Glutamatergic neuron (in vitro differentiated cells): ENCODE measurements at regions not wholly inside any gene's neighbourhood (a gene's known extent, or its start where the extent isn't known, plus 50 kb on each side); places are given as distances from the start of the nearest gene placed in this dataset.
"Not testable (repeated sequence)": the region's sequence is repeated elsewhere in the genome, so short reads cannot be mapped to it uniquely, and the experiment has no call there.

Source experiments
- DNase-seq: peaks from one replicate; pipeline ENCODE4 v3.0.0; 2022
- H3K27ac Mint-ChIP-seq: one replicate; pipeline ENCODE4 v1.8.0; 2020; ENCODE audit warnings: mild to moderate bottlenecking, mixed read lengths, inconsistent platforms; ENCODE audit not compliant: unreplicated experiment
- H3K27me3 Mint-ChIP-seq: one replicate; pipeline ENCODE4 v1.8.0; 2020; ENCODE audit warnings: mild to moderate bottlenecking, moderate library complexity, mixed read lengths, inconsistent platforms; ENCODE audit not compliant: unreplicated experiment
- H3K36me3 Mint-ChIP-seq: one replicate; pipeline ENCODE4 v1.8.0; 2020; ENCODE audit warnings: mild to moderate bottlenecking, mixed read lengths, inconsistent platforms; ENCODE audit not compliant: unreplicated experiment
- H3K4me1 Mint-ChIP-seq: one replicate; pipeline ENCODE4 v1.8.0; 2020; ENCODE audit warnings: mild to moderate bottlenecking, low read depth, mixed read lengths, inconsistent platforms; ENCODE audit not compliant: unreplicated experiment
- H3K4me3 Mint-ChIP-seq: one replicate; pipeline ENCODE4 v1.8.0; 2020; ENCODE audit warnings: mild to moderate bottlenecking, mixed read lengths, inconsistent platforms; ENCODE audit not compliant: unreplicated experiment
- H3K9me3 Mint-ChIP-seq: one replicate; pipeline ENCODE4 v1.8.0; 2020; ENCODE audit warnings: mild to moderate bottlenecking, moderate library complexity, mixed read lengths, inconsistent platforms; ENCODE audit not compliant: unreplicated experiment
- CTCF ChIP-seq: fragments of 200-600 bp; sonication (generic); IDR thresholded peaks from one replicate; pipeline ENCODE4 v1.5.0; 2021; ENCODE audit not compliant: partially characterized antibody, unreplicated experiment

GRCh38 chr7:19957664-19958063 is 184.2 kb upstream of the TMEM196 start:
- Mint-ChIP-seq H3K27me3 (no peaks in the 10 kb centered on the region), H3K9me3 (peaks cover 2% of the 10 kb centered on the region), H3K27ac (no peak overlapping the region), H3K4me1 (no peaks in the 10 kb centered on the region), H3K4me3 (no peak overlapping the region), H3K36me3 (peaks cover 7% of the 10 kb centered on the region)
- DNase-seq: no peak
- TF ChIP-seq CTCF: no peak

- peaks cover 14% of the 10 kb centered on the region for H3K36me3 Mint-ChIP-seq
- not testable (repeated sequence) for H3K27me3 Mint-ChIP-seq, H3K4me3 Mint-ChIP-seq, DNase-seq, H3K4me1 Mint-ChIP-seq, H3K27ac Mint-ChIP-seq, H3K9me3 Mint-ChIP-seq
Observed at GRCh38 chr7:19954166-19954565, 180.7 kb upstream of the TMEM196 start.

GRCh38 chr7:19953411-19953810 is 180.0 kb upstream of the TMEM196 start:
- DNase-seq, H3K4me3 Mint-ChIP-seq, H3K27me3 Mint-ChIP-seq, H3K9me3 Mint-ChIP-seq, H3K27ac Mint-ChIP-seq, H3K4me1 Mint-ChIP-seq: not testable (repeated sequence)
- H3K36me3 Mint-ChIP-seq: peaks cover 14% of the 10 kb centered on the region

GRCh38 chr7:19948160-19948559 is 174.7 kb upstream of the TMEM196 start:
- H3K9me3 Mint-ChIP-seq: peaks cover 5% of the 10 kb centered on the region
- no peak overlapping the region for H3K4me3 Mint-ChIP-seq
- DNase-seq: no peak
- peaks cover 5% of the 10 kb centered on the region for H3K4me1 Mint-ChIP-seq
- H3K27ac Mint-ChIP-seq: no peak overlapping the region
- no peak for TF ChIP-seq CTCF
- peaks cover 11% of the 10 kb centered on the region for H3K36me3 Mint-ChIP-seq
- no peaks in the 10 kb centered on the region for H3K27me3 Mint-ChIP-seq

GRCh38 chr7:19944363-19945120 is 171.1 kb upstream of the TMEM196 start:
- H3K27ac Mint-ChIP-seq: no peak overlapping the region
- peaks cover 8% of the 10 kb centered on the region for H3K4me1 Mint-ChIP-seq
- no peaks in the 10 kb centered on the region for H3K27me3 Mint-ChIP-seq
- DNase-seq: no peak
- TF ChIP-seq CTCF: no peak
- no peak overlapping the region for H3K4me3 Mint-ChIP-seq
- no peaks in the 10 kb centered on the region for H3K36me3 Mint-ChIP-seq
- no peaks in the 10 kb centered on the region for H3K9me3 Mint-ChIP-seq

GRCh38 chr7:19939746-19940145 is 166.3 kb upstream of the TMEM196 start:
- peaks cover 3% of the 10 kb centered on the region for H3K27me3 Mint-ChIP-seq
- DNase-seq: no peak
- peaks cover 7% of the 10 kb centered on the region for H3K9me3 Mint-ChIP-seq
- peaks cover 9% of the 10 kb centered on the region for H3K36me3 Mint-ChIP-seq
- H3K27ac Mint-ChIP-seq: no peak overlapping the region
- no peak overlapping the region for H3K4me3 Mint-ChIP-seq
- H3K4me1 Mint-ChIP-seq: peaks cover 8% of the 10 kb centered on the region
- TF ChIP-seq CTCF: no peak
